Uterus (tissue), 2 donors: ENCODE measurements at regions not wholly inside any gene's neighbourhood (a gene's known extent, or its start where the extent isn't known, plus 50 kb on each side); places are given as distances from the start of the nearest gene placed in this dataset.

Experiments used
- CTCF ChIP-seq, 4 experiments: fragments of 200-600 bp in 2 of 4; fragments of 450-650 bp in 2 of 4; sonication (generic) in 2 of 4; IDR thresholded peaks; one replicate each; pipeline ENCODE4 v1.5.1; 2016 to 2019; ENCODE audit warnings: antibody characterized with exemption in 4 of 4, mild to moderate bottlenecking in 2 of 4, moderate library complexity in 1 of 4
- POLR2A ChIP-seq, 2 donors: fragments of 450-650 bp; IDR thresholded peaks; one replicate each; pipeline ENCODE4 v1.6.1; 2016; ENCODE audit warnings: antibody characterized with exemption in 2 of 2, mild to moderate bottlenecking in 1 of 2, moderate library complexity in 1 of 2

DNA sequence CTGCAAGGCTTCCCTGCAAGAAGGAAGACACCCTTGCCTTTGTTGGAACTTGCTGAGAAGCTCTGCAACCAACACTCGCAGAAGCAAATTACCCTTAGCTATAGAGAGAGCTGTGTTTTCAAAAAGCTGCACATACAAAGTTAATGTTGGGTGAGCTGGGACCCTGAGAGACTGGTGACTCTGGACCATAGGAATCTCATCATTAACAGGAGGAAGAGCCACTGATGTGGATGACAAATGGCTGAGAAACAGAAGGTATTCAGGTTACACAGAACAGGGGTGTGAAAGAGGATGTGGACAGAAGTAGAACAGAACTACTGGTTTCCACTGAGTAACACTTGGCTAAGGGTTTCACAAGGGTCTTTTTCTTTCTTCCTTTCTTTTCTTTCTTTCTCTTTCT, 493.5 kb downstream of the IRX1 start:
- TF ChIP-seq CTCF (IDR thresholded peaks at IDR 0.05) (no peak), POLR2A (IDR thresholded peaks at IDR 0.05) (no peak)
